Upper lobe of left lung (tissue), 6 donors: ENCODE measurements at regions not wholly inside any gene's neighbourhood (a gene's known extent, or its start where the extent isn't known, plus 50 kb on each side); places are given as distances from the start of the nearest gene placed in this dataset.

Experiments
- ATAC-seq, 2 donors: fragments of 200-7000 bp; cut with Tn5 transposase; one replicate each; pipeline ENCODE4 v1.9.1; 2022; ENCODE audit warnings: mild to moderate bottlenecking in 2 of 2, moderate library complexity in 2 of 2; ENCODE audit not compliant: low FRiP score in 2 of 2
- DNase-seq, 2 donors: peaks; one replicate each; pipeline ENCODE4 v3.0.0-alpha.2; 2019 to 2020
- H3K27ac ChIP-seq, 4 donors: fragments of 200-600 bp; sonication (generic); one replicate each; pipeline ENCODE4 v1.5.1; 2016 to 2019
- H3K27me3 ChIP-seq, 4 donors: fragments of 200-600 bp; sonication (generic); one replicate each; pipeline ENCODE4 v1.5.1; 2017 to 2019
- H3K36me3 ChIP-seq, 4 donors: fragments of 200-600 bp; sonication (generic); one replicate each; pipeline ENCODE4 v1.5.1; 2016 to 2019
- H3K4me1 ChIP-seq, 4 donors: fragments of 200-600 bp; sonication (generic); one replicate each; pipeline ENCODE4 v1.5.1; 2018 to 2019
- H3K4me3 ChIP-seq, 4 donors: fragments of 200-600 bp; sonication (generic); one replicate each; pipeline ENCODE4 v1.5.1; 2017 to 2019; ENCODE audit warnings: mild to moderate bottlenecking in 2 of 4, moderate library complexity in 1 of 4
- H3K9me3 ChIP-seq, 4 donors: fragments of 200-600 bp; sonication (generic); one replicate each; pipeline ENCODE4 v1.5.1; 2018 to 2019
- EP300 ChIP-seq, 4 donors: sonication (generic); formaldehyde crosslinking; IDR thresholded peaks; one replicate each; pipeline ENCODE4 v1.5.1; 2017; ENCODE audit warnings: antibody characterized with exemption in 4 of 4, control low read depth in 2 of 4
- POLR2A ChIP-seq, 4 donors: fragments of 450-650 bp; IDR thresholded peaks; one replicate each; pipeline ENCODE4 v1.5.1; 2016 to 2017; ENCODE audit warnings: antibody characterized with exemption in 4 of 4, mild to moderate bottlenecking in 2 of 4
- POLR2AphosphoS5 ChIP-seq, 2 donors: sonication (generic); formaldehyde crosslinking; IDR thresholded peaks; one replicate each; pipeline ENCODE4 v1.5.1; 2017; ENCODE audit warnings: antibody characterized with exemption in 2 of 2
- WGBS, 2 donors: methylation state at CpG; one replicate each; pipeline ENCODE4 v1.1.5; 2017 to 2018; 5-methylcytosine and 5-hydroxymethylcytosine counted together
- TF ChIP-seq, protein P1 (sequence below), 6 experiments: fragments of 450-650 bp in 4 of 6; fragments of 200-600 bp in 2 of 6; sonication (generic) in 2 of 6; IDR thresholded peaks; one replicate each; pipeline ENCODE4 v1.5.1; 2016 to 2019; ENCODE audit warnings: antibody characterized with exemption in 6 of 6
- donor health status: DM: no; HTN: no; CAD: no; lungs with moderate emphysema.
- donor health status: DM: no; HTN: yes; CAD: no; lungs with severe emphysema.

DNA sequence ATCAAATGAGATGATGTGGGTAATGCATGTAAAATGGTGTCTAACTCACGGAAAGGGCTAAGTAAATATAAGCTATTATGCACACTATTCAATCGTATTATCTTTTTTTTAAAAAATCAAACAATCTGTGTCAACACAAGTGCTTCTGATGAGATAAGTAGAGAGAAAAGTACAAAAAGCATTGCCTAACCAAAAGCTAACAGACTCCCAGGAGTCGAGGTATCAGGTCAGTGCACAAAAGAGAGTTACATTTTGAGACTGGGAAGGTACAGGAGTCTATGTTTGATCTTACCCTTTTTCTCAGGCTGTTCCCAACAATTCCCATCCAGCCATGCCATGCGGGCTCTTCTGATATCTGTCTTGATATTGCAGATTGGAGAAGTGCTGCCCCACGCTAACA, 203.3 kb upstream of the ZIC3 start:
- Histone ChIP-seq H3K4me3 (no peak overlapping the region), H3K4me1 (no peaks in the 10 kb centered on the region), H3K9me3 (no peaks in the 10 kb centered on the region), H3K27me3 (no peaks in the 10 kb centered on the region), H3K36me3 (no peaks in the 10 kb centered on the region), H3K27ac (no peak overlapping the region)
- 58 to 59% methylated on average over 5 of the region's 5 CpGs for WGBS, 2 donors
- ATAC-seq (no peak), DNase-seq (no peak)
- TF ChIP-seq EP300 (IDR thresholded peaks at IDR 0.05) (no peak), POLR2A (IDR thresholded peaks at IDR 0.05) (no peak), POLR2AphosphoS5 (IDR thresholded peaks at IDR 0.05) (no peak)
- TF ChIP-seq, protein P1, sequence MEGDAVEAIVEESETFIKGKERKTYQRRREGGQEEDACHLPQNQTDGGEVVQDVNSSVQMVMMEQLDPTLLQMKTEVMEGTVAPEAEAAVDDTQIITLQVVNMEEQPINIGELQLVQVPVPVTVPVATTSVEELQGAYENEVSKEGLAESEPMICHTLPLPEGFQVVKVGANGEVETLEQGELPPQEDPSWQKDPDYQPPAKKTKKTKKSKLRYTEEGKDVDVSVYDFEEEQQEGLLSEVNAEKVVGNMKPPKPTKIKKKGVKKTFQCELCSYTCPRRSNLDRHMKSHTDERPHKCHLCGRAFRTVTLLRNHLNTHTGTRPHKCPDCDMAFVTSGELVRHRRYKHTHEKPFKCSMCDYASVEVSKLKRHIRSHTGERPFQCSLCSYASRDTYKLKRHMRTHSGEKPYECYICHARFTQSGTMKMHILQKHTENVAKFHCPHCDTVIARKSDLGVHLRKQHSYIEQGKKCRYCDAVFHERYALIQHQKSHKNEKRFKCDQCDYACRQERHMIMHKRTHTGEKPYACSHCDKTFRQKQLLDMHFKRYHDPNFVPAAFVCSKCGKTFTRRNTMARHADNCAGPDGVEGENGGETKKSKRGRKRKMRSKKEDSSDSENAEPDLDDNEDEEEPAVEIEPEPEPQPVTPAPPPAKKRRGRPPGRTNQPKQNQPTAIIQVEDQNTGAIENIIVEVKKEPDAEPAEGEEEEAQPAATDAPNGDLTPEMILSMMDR (IDR thresholded peaks at IDR 0.05), result no peak

DNA sequence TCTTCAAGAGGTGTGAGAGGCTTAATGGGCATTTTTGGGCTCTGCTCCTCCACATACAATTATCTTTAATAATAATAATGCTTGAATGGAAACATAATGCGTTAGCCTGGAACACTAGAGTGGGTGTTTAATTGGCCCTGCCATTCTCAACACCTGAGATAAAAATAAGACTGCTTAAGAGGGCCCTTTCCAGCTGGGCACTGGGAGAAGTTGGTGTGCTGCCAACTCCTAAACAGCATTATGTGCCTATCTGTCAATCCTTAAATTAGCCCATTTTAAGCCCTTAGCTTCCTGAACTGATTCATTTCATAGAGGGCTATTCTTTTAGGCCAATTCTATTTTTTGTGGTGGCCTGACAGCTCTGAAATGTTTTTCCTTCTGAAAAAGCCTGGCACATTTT, 211.1 kb upstream of the ZIC3 start:
- DNase-seq (no peak), ATAC-seq (no peak)
- Histone ChIP-seq H3K36me3 (no peaks in the 10 kb centered on the region), H3K4me1 (no peaks in the 10 kb centered on the region), H3K27ac (no peak overlapping the region), H3K4me3 (no peak overlapping the region), H3K9me3 (no peaks in the 10 kb centered on the region), H3K27me3 (no peaks in the 10 kb centered on the region)
- 67 to 100% methylated on average over 1 of the region's 1 CpG for WGBS, 2 donors
- TF ChIP-seq, protein P1 (IDR thresholded peaks at IDR 0.05), result no peak
- no peak for TF ChIP-seq EP300 (IDR thresholded peaks at IDR 0.05)

DNA sequence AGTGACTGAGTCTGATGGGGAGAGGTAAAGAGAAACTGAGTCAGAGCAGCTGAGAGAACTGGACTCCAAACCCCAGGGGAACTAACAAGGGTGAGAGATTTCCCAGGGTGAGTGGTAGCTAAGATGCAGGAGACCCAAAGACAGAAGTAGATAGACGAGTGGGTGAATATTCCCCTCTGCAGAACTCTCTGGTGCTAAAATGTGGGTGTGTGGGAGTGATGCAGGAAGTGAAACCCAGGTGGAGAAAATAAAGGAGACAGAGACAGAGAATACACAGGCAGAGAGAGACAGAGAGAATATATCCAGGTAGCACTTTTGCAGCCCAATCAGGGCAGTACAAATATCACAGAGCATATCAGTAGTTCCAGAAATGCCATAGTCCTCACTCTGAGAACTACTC, 212.5 kb upstream of the ZIC3 start:
- TF ChIP-seq EP300 (IDR thresholded peaks at IDR 0.05) (no peak), POLR2AphosphoS5 (IDR thresholded peaks at IDR 0.05) (no peak), POLR2A (IDR thresholded peaks at IDR 0.05) (no peak)
- TF ChIP-seq, protein P1 (IDR thresholded peaks at IDR 0.05), result no peak
- Histone ChIP-seq H3K9me3 (no peaks in the 10 kb centered on the region), H3K27me3 (no peaks in the 10 kb centered on the region), H3K27ac (no peak overlapping the region), H3K4me1 (no peaks in the 10 kb centered on the region), H3K36me3 (no peaks in the 10 kb centered on the region), H3K4me3 (no peak overlapping the region)
- no peak for ATAC-seq
- no peak for DNase-seq
- WGBS, 2 donors, result 48 to 62% methylated on average over 1 of the region's 1 CpG

DNA sequence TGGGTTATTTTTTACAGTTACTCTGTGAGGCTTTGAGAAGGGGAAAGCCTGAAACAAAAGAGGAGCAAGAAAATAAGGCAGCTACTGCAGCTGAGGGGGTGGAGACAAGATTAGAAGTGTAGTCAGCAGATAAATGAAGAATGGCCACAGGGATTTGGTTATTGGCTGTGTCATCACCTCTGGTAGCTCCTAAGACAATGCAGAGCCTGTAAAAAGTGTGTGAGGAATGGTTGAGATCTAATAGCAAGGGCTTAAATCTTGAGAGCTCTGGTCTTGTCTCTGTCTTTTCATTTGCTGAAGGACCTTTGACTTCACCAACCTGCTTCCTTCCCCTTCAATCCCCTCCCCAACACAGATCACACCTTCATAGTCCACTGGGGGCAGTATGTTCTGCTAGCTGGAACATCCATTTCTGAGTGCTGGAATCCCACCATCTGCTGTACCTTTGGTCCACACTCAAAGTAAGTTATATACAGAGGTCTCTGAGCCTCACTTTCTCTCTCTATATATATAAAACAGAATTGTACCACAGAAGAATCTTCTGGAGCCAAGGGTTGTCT, 213.7 kb upstream of the ZIC3 start:
- no peaks in the 10 kb centered on the region for H3K9me3 ChIP-seq
- ATAC-seq (no peak), DNase-seq (no peak)
- H3K27me3 ChIP-seq, result no peaks in the 10 kb centered on the region
- H3K4me1 ChIP-seq, result no peaks in the 10 kb centered on the region
- no peak overlapping the region for H3K27ac ChIP-seq
- H3K36me3 ChIP-seq, result no peaks in the 10 kb centered on the region
- TF ChIP-seq POLR2AphosphoS5 (IDR thresholded peaks at IDR 0.05), result no peak
- TF ChIP-seq POLR2A (IDR thresholded peaks at IDR 0.05), result no peak
- TF ChIP-seq, protein P1 (IDR thresholded peaks at IDR 0.05), result no peak
- TF ChIP-seq EP300 (IDR thresholded peaks at IDR 0.05), result no peak
- H3K4me3 ChIP-seq, result no peak overlapping the region

DNA sequence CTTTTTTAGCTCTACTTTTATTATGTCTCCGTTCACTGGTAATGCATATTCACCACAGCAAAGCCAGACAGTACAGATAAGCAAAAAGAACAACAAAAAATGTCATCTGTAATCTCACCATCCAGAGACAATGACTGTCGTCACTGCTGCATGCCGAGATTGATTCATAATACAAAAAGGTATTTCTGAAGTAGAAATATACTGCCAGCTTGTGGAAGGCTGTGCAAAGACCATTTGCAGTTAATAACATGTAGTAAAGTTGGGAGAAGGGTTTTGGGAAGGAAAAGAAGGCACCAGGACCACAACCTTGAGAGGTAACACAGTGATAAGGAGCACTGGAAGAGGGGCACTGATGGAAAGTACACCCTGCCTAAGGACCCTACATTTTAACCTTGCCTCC, 223.0 kb upstream of the ZIC3 start:
- DNase-seq, result no peak
- TF ChIP-seq, protein P1 (IDR thresholded peaks at IDR 0.05), result no peak
- TF ChIP-seq EP300 (IDR thresholded peaks at IDR 0.05) (no peak), POLR2AphosphoS5 (IDR thresholded peaks at IDR 0.05) (no peak), POLR2A (IDR thresholded peaks at IDR 0.05) (no peak)
- no peak overlapping the region for H3K27ac ChIP-seq
- no peaks in the 10 kb centered on the region for H3K4me1 ChIP-seq
- ATAC-seq, result no peak
- H3K9me3 ChIP-seq, result no peaks in the 10 kb centered on the region
- WGBS, 2 donors, result 47 to 61% methylated on average over 3 of the region's 3 CpGs
- H3K36me3 ChIP-seq, result no peaks in the 10 kb centered on the region
- no peaks in the 10 kb centered on the region for H3K27me3 ChIP-seq
- no peak overlapping the region for H3K4me3 ChIP-seq
